ENCODE measurements at regions not wholly inside any gene's neighbourhood (a gene's known extent, or its start where the extent isn't known, plus 50 kb on each side); places are given as distances from the start of the nearest gene placed in this dataset.
"Not testable (repeated sequence)": the region's sequence is repeated elsewhere in the genome, so short reads cannot be mapped to it uniquely, and the experiment has no call there.

- H3K27ac ChIP-seq (ENCODE audit: control insufficient read depth, insufficient read depth); H2AFZ ChIP-seq (ENCODE audit: control insufficient read depth, low read depth, low read length); SMC1A ChIA-PET (ENCODE audit: uncharacterized antibody, unreplicated experiment); intact Hi-C loops (cut with micrococcal nuclease; ENCODE audit: unreplicated experiment); H3K36me3 ChIP-seq (ENCODE audit: control insufficient read depth in 2 of 2, insufficient read depth in 2 of 2, low read length in 1 of 2); RAD21 ChIA-PET (ENCODE audit: unreplicated experiment); ATAC-seq; H3K9me3 ChIP-seq (replicated peaks; ENCODE audit: control insufficient read depth, insufficient read depth, low read length); H3K79me2 ChIP-seq (ENCODE audit: control insufficient read depth, insufficient read depth, low read length); in situ Hi-C loops (cut with MboI); DNase-seq (ENCODE audit: low read depth, low spot score); H3K9ac ChIP-seq (ENCODE audit: control insufficient read depth, insufficient read depth, low read length); H3K4me3 ChIP-seq; H3K4me1 ChIP-seq (ENCODE audit: control insufficient read depth, insufficient read depth, low read length); H4K20me1 ChIP-seq (ENCODE audit: control insufficient read depth, insufficient read depth); CTCF ChIA-PET; H3K4me2 ChIP-seq (ENCODE audit: control insufficient read depth, insufficient read depth); H3K27me3 ChIP-seq (replicated peaks in 1 of 2; ENCODE audit: control insufficient read depth in 2 of 2, insufficient read depth in 2 of 2, low read length in 1 of 2); BruUV-seq (replicated peaks); FAIRE-seq; POLR2A ChIA-PET: not testable (repeated sequence)
These were observed 746.4 kb downstream of the MAT2B start for GRCh38 chr5:164251781-164252180.

DNA sequence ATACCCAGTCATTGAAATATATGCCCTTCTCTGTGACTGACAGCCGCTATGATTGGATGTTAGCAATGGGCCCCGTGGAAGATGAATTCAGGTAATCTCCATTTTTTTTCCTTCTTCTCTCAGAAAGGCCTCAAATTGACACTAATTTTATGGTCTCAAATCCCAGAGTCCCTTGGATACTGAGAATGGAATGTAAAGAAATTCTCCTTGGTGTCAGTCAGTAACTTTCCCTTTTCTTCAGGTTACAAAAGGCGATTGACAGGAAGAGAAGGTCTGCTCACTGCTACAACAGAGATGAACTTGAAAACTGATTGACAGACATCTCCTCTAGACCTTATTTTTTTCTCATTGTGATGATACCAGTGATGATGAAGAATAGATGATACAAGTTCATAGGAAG is 748.3 kb downstream of the MAT2B start:
- 58% methylated on average over 3 of the region's 3 CpGs for WGBS (ENCODE audit: insufficient coverage, insufficient replicate concordance, low lambda C conversion rate, missing lambda C conversion rate)
- intact Hi-C loops (cut with micrococcal nuclease; ENCODE audit: unreplicated experiment) (no loop called here), in situ Hi-C loops (cut with MboI) (no loop called here)
- POLR2A ChIA-PET, result no interaction called here
- no peaks in the 10 kb centered on the region for H3K9me3 ChIP-seq (replicated peaks; ENCODE audit: control insufficient read depth, insufficient read depth, low read length)
- BruUV-seq (replicated peaks), result no TSS peak
- CTCF ChIA-PET, result no interaction called here
- no peak for TF ChIP-seq ASH2L (IDR thresholded peaks at IDR 0.05; ENCODE audit: borderline replicate concordance, low read depth)
- no peak for TF ChIP-seq HSF1 (IDR thresholded peaks at IDR 0.05; ENCODE audit: low read depth, low read length)
- no peak for TF ChIP-seq CBX3 (IDR thresholded peaks at IDR 0.05; ENCODE audit: borderline replicate concordance, low read depth)
- no peak for TF ChIP-seq TCF3 (IDR thresholded peaks at IDR 0.05; ENCODE audit: borderline replicate concordance, insufficient read depth, low read depth, low read length)
- no peak for TF ChIP-seq ZNF622 (IDR thresholded peaks at IDR 0.05)
- no peak for TF ChIP-seq STAT1 (conservative IDR thresholded peaks at IDR 0.05)
- no peak for TF ChIP-seq RB1 (IDR thresholded peaks at IDR 0.05; ENCODE audit: borderline replicate concordance)
- TF ChIP-seq FOS (IDR thresholded peaks at IDR 0.05; ENCODE audit: borderline replicate concordance, extremely low read depth, insufficient read length), result no peak
- no peak for TF ChIP-seq POLR2AphosphoS2 (IDR thresholded peaks at IDR 0.05; ENCODE audit: low read depth, low read length)
- TF ChIP-seq JUNB (IDR thresholded peaks at IDR 0.05), result no peak
- no peak for TF ChIP-seq BRCA1 (IDR thresholded peaks at IDR 0.05; ENCODE audit: low read depth, low read length)
- no peak for TF ChIP-seq RAD21 (IDR thresholded peaks at IDR 0.05; ENCODE audit: insufficient read depth, low read depth, low read length)
- TF ChIP-seq SMC3 (IDR thresholded peaks at IDR 0.05; ENCODE audit: borderline replicate concordance, low read length), result no peak
- TF ChIP-seq CEBPB (IDR thresholded peaks at IDR 0.05; ENCODE audit: borderline replicate concordance in 1 of 2, low read depth in 2 of 2, low read length in 2 of 2), result no peak
- TF ChIP-seq, protein P1, sequence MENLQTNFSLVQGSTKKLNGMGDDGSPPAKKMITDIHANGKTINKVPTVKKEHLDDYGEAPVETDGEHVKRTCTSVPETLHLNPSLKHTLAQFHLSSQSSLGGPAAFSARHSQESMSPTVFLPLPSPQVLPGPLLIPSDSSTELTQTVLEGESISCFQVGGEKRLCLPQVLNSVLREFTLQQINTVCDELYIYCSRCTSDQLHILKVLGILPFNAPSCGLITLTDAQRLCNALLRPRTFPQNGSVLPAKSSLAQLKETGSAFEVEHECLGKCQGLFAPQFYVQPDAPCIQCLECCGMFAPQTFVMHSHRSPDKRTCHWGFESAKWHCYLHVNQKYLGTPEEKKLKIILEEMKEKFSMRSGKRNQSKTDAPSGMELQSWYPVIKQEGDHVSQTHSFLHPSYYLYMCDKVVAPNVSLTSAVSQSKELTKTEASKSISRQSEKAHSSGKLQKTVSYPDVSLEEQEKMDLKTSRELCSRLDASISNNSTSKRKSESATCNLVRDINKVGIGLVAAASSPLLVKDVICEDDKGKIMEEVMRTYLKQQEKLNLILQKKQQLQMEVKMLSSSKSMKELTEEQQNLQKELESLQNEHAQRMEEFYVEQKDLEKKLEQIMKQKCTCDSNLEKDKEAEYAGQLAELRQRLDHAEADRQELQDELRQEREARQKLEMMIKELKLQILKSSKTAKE (IDR thresholded peaks at IDR 0.05; ENCODE audit: low read depth, poor library complexity, severe bottlenecking), result no peak
- no peak for ATAC-seq
- H3K27me3 ChIP-seq (replicated peaks in 1 of 2; ENCODE audit: control insufficient read depth in 2 of 2, insufficient read depth in 2 of 2, low read length in 1 of 2), result no peaks in the 10 kb centered on the region
- no peak for DNase-seq (ENCODE audit: low read depth, low spot score)
- H3K9ac ChIP-seq (ENCODE audit: control insufficient read depth, insufficient read depth, low read length), result no peak overlapping the region
- no peaks in the 10 kb centered on the region for H3K4me1 ChIP-seq (ENCODE audit: control insufficient read depth, insufficient read depth, low read length)
- SMC1A ChIA-PET (ENCODE audit: uncharacterized antibody, unreplicated experiment), result interaction anchor here (1.0 kb wide), 1 partner anchor 20 kb away, joined by 3 read pairs; no protein-coding TSS in a partner anchor
- no peaks in the 10 kb centered on the region for H4K20me1 ChIP-seq (ENCODE audit: control insufficient read depth, insufficient read depth)
- RAD21 ChIA-PET (ENCODE audit: unreplicated experiment), result no interaction called here
- H3K27ac ChIP-seq (ENCODE audit: control insufficient read depth, insufficient read depth), result no peak overlapping the region
- H2AFZ ChIP-seq (ENCODE audit: control insufficient read depth, low read depth, low read length), result no peak overlapping the region
- no peak overlapping the region for H3K4me2 ChIP-seq (ENCODE audit: control insufficient read depth, insufficient read depth)
- FAIRE-seq, result no peak
- no peaks in the 10 kb centered on the region for H3K79me2 ChIP-seq (ENCODE audit: control insufficient read depth, insufficient read depth, low read length)
- H3K4me3 ChIP-seq, result no peak overlapping the region
- H3K36me3 ChIP-seq (ENCODE audit: control insufficient read depth in 2 of 2, insufficient read depth in 2 of 2, low read length in 1 of 2), result no peaks in the 10 kb centered on the region

Measured in GM12878 (cell line).